ENCODE measurements at regions not wholly inside any gene's neighbourhood (a gene's known extent, or its start where the extent isn't known, plus 50 kb on each side); places are given as distances from the start of the nearest gene placed in this dataset.

DNA sequence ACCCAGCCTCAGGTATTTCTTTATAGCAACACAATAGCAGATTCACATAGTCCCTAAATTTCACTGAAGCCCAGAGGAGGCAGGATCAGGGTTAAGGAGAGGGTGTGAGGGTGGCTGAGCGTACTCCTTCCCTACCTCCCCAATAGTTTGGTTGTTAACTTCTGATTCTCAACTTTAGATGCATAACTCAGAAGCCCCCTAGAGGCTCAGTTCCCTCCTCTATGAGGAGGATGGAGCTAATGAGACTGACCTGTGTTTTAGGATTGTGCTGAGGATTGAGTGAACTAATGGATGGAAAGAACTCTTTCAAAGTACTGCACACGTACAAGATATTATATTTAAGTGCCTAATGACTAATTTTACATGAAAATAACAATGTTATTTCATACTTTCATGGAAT is 249.3 kb upstream of the SOX14 start:
- CTCF ChIA-PET, result no interaction called here
- Histone ChIP-seq H3K4me1 (ENCODE audit: control insufficient read depth, insufficient read depth, low read length) (no peaks in the 10 kb centered on the region), H3K27ac (ENCODE audit: insufficient read depth, low read length) (no peak overlapping the region), H4K91ac (ENCODE audit: insufficient read depth, low read depth, low read length) (no peak overlapping the region), H4K8ac (ENCODE audit: low read depth in 2 of 2, low read length in 2 of 2) (no peak overlapping the region), H2AK9ac (replicated peaks; ENCODE audit: low read depth, low read length, poor library complexity) (no peak overlapping the region), H3K23ac (ENCODE audit: low read depth, low read length) (no peak overlapping the region), H3K14ac (replicated peaks; ENCODE audit: low read depth, low read length) (no peak overlapping the region), H3K9me3 (ENCODE audit: control insufficient read depth, insufficient read depth, low read length) (peaks cover 26% of the 10 kb centered on the region), H2BK5ac (ENCODE audit: low read depth, low read length, poor library complexity, severe bottlenecking) (no peak overlapping the region), H3K36me3 (ENCODE audit: control insufficient read depth, insufficient read depth, low read length) (no peaks in the 10 kb centered on the region), H2BK15ac (ENCODE audit: low read depth, low read length) (no peak overlapping the region), H3K9me1 (ENCODE audit: insufficient read depth, low read length) (no peaks in the 10 kb centered on the region), H3K4me2 (ENCODE audit: low read depth, low read length) (no peak overlapping the region), H2AFZ (replicated peaks; ENCODE audit: low read length, poor library complexity) (no peak overlapping the region), H2BK120ac (ENCODE audit: low read depth, low read length) (no peak overlapping the region), H4K5ac (ENCODE audit: low read depth, low read length) (no peak overlapping the region), H2BK20ac (ENCODE audit: low read depth, low read length) (no peak overlapping the region), H2AK5ac (ENCODE audit: low read depth, low read length) (no peak overlapping the region), H3K9ac (ENCODE audit: low read depth, low read length) (no peak overlapping the region), H3K56ac (ENCODE audit: extremely low read depth, insufficient read depth, low read length) (no peak overlapping the region), H3K18ac (ENCODE audit: low read depth, low read length) (no peak overlapping the region), H3K4me3 (ENCODE audit: insufficient read depth, low read depth, low read length) (no peak overlapping the region), H3K27me3 (ENCODE audit: control insufficient read depth, insufficient read depth, low read length) (no peaks in the 10 kb centered on the region), H3K79me1 (ENCODE audit: low read depth in 1 of 2, low read length in 2 of 2) (no peaks in the 10 kb centered on the region), H4K20me1 (ENCODE audit: insufficient read depth, low read length) (no peaks in the 10 kb centered on the region), H3K4ac (ENCODE audit: low read depth, low read length) (no peak overlapping the region)
- POLR2A ChIA-PET (ENCODE audit: unreplicated experiment), result no interaction called here
- no peak for DNase-seq
- no CpG with 5 or more reads among the region's 2 CpGs for WGBS, 2 experiments (ENCODE audit: extremely low coverage in 2 of 2, insufficient read length in 1 of 2)
- dilution Hi-C loops (cut with HindIII; ENCODE audit: low sequenced_read_pairs, unreplicated experiment) (no loop called here), intact Hi-C loops (cut with micrococcal nuclease) (no loop called here), in situ Hi-C loops (cut with MboI; ENCODE audit: low sequenced_read_pairs) (no loop called here)
- ATAC-seq (ENCODE audit: low read depth), result no peak
- no TSS peak for BruUV-seq (replicated peaks)
- no peak for TF ChIP-seq RAD21 (IDR thresholded peaks at IDR 0.05; ENCODE audit: low read length)
- TF ChIP-seq MXI1 (IDR thresholded peaks at IDR 0.05; ENCODE audit: borderline replicate concordance, low read depth, low read length), result no peak
- TF ChIP-seq, protein P1, sequence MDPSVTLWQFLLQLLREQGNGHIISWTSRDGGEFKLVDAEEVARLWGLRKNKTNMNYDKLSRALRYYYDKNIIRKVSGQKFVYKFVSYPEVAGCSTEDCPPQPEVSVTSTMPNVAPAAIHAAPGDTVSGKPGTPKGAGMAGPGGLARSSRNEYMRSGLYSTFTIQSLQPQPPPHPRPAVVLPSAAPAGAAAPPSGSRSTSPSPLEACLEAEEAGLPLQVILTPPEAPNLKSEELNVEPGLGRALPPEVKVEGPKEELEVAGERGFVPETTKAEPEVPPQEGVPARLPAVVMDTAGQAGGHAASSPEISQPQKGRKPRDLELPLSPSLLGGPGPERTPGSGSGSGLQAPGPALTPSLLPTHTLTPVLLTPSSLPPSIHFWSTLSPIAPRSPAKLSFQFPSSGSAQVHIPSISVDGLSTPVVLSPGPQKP (IDR thresholded peaks at IDR 0.05; ENCODE audit: borderline replicate concordance, low read depth, low read length), result no peak
- no peak for TF ChIP-seq NFE2L2 (IDR thresholded peaks at IDR 0.05; ENCODE audit: low read depth, low read length)
- TF ChIP-seq CEBPB (IDR thresholded peaks at IDR 0.05; ENCODE audit: low read depth, low read length), result no peak
- TF ChIP-seq MAZ (IDR thresholded peaks at IDR 0.05; ENCODE audit: borderline replicate concordance, low read depth, low read length), result no peak
- TF ChIP-seq, protein P2, sequence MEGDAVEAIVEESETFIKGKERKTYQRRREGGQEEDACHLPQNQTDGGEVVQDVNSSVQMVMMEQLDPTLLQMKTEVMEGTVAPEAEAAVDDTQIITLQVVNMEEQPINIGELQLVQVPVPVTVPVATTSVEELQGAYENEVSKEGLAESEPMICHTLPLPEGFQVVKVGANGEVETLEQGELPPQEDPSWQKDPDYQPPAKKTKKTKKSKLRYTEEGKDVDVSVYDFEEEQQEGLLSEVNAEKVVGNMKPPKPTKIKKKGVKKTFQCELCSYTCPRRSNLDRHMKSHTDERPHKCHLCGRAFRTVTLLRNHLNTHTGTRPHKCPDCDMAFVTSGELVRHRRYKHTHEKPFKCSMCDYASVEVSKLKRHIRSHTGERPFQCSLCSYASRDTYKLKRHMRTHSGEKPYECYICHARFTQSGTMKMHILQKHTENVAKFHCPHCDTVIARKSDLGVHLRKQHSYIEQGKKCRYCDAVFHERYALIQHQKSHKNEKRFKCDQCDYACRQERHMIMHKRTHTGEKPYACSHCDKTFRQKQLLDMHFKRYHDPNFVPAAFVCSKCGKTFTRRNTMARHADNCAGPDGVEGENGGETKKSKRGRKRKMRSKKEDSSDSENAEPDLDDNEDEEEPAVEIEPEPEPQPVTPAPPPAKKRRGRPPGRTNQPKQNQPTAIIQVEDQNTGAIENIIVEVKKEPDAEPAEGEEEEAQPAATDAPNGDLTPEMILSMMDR (conservative IDR thresholded peaks at IDR 0.05; ENCODE audit: low read depth, low read length), result no peak
- no peak for TF ChIP-seq RFX5 (IDR thresholded peaks at IDR 0.05; ENCODE audit: low read depth, low read length)
- no peak for TF ChIP-seq POLR2A (IDR thresholded peaks at IDR 0.05; ENCODE audit: low read depth, low read length)
- TF ChIP-seq CHD1 (IDR thresholded peaks at IDR 0.05; ENCODE audit: low read depth, low read length), result no peak
- no peak for TF ChIP-seq SMC3 (IDR thresholded peaks at IDR 0.05; ENCODE audit: low read depth, low read length)
